HCT116 (cell line): ENCODE measurements at regions not wholly inside any gene's neighbourhood (a gene's known extent, or its start where the extent isn't known, plus 50 kb on each side); places are given as distances from the start of the nearest gene placed in this dataset.

Experiments used
- ATF3 ChIP-seq: IDR thresholded peaks from 2 replicates; pipeline ENCODE4 v1.6.1; 2012
- CEBPB ChIP-seq: IDR thresholded peaks from 2 replicates; pipeline ENCODE4 v1.6.1; 2012; ENCODE audit warnings: low read depth
- CTCF ChIP-seq, 3 experiments: fragments of 200-600 bp in 1 of 3; sonication (generic) in 1 of 3; IDR thresholded peaks in 2 of 3; conservative IDR thresholded peaks in 1 of 3; 2 replicates each; pipeline ENCODE4 v1.5.1; 2012 to 2017; ENCODE audit warnings: low read depth in 2 of 3, low read length in 2 of 3, antibody characterized with exemption in 1 of 3, borderline replicate concordance in 1 of 3, control low read depth in 1 of 3, mild to moderate bottlenecking in 1 of 3, mixed read lengths in 1 of 3, mixed run types in 1 of 3, moderate library complexity in 1 of 3; ENCODE audit not compliant: insufficient read depth in 1 of 3
- EZH2 ChIP-seq: fragments of 200-600 bp; sonication (generic); IDR thresholded peaks from 2 replicates; pipeline ENCODE4 v1.6.1; 2017; ENCODE audit warnings: antibody characterized with exemption, mixed run types
- MAX ChIP-seq: IDR thresholded peaks from 2 replicates; pipeline ENCODE4 v1.6.1; 2012
- POLR2A ChIP-seq: IDR thresholded peaks from 2 replicates; pipeline ENCODE4 v1.7.0; 2011; ENCODE audit warnings: borderline replicate concordance; ENCODE audit not compliant: insufficient read depth, insufficient read length; ENCODE audit errors: extremely low read depth
- ZBTB33 ChIP-seq: IDR thresholded peaks from 2 replicates; pipeline ENCODE4 v1.6.1; 2011; ENCODE audit warnings: mild to moderate bottlenecking, low read length, moderate library complexity; ENCODE audit not compliant: insufficient replicate concordance; ENCODE audit errors: extremely low read depth
- ZFX ChIP-seq: fragments of 450-650 bp; IDR thresholded peaks from 2 replicates; pipeline ENCODE4 v1.6.1; 2017
- ZNF274 ChIP-seq: fragments of 200-500 bp; sonication (Bioruptor generic); IDR thresholded peaks from 2 replicates; pipeline ENCODE4 v1.6.1; 2014; ENCODE audit warnings: mild to moderate bottlenecking, low read depth, low read length, inconsistent platforms

GRCh38 chr12:89286501-89286900 lies 65.8 kb downstream of the DUSP6 start:
- TF ChIP-seq CTCF (IDR thresholded peaks at IDR 0.05 in 2 of 3, conservative IDR thresholded peaks at IDR 0.05 in 1 of 3; ENCODE audit: borderline replicate concordance in 1 of 3, insufficient read depth in 1 of 3, low read depth in 2 of 3, low read length in 2 of 3), result no peak
- no peak for TF ChIP-seq EZH2
- TF ChIP-seq MAX, result no peak
- no peak for TF ChIP-seq POLR2A
- no peak for TF ChIP-seq ZBTB33
- no peak for TF ChIP-seq ATF3
- TF ChIP-seq CEBPB, result no peak
- no peak for TF ChIP-seq ZFX
- no peak for TF ChIP-seq ZNF274
